ENCODE measurements at regions not wholly inside any gene's neighbourhood (a gene's known extent, or its start where the extent isn't known, plus 50 kb on each side); places are given as distances from the start of the nearest gene placed in this dataset.

DNA sequence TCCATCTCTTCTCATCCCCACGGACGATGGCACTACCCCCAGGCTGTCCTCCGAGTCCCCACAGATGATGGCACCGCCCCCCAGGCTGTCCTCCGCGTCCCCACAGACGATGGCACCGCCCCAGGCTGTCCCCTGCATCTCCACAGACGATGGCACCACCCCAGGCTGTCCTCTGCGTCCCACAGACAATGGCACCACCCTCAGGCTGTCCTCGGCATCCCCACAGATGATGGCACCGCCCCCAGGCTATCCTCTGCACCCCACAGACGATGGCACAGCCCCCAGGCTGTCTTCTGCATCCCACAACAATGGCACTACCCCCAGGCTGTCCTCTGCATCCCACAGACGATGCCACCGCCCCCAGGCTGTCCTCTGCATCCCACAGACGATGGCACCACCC, 57.4 kb upstream of the PTCH1 start:
- DNase-seq, result no peak

DNA sequence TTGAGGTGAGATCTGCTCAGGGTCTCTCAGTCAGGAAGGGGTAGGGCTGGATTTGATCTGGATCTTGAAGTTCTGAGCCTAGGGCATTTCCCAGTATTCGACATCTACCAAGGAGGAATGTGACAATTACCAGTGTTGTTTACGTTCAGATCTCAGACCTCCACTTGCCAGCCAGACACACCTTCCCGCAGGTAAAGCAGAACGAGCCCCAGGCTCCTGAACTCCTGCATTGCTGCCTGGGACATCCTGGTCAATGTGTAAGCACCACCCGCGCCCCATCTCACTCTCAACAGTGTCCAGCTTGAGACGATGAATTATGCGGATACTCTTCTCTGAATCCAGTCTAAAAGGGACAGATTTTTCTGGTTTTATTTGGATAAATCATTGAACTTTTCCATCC, 56.7 kb upstream of the PTCH1 start:
- DNase-seq, result no peak

DNA sequence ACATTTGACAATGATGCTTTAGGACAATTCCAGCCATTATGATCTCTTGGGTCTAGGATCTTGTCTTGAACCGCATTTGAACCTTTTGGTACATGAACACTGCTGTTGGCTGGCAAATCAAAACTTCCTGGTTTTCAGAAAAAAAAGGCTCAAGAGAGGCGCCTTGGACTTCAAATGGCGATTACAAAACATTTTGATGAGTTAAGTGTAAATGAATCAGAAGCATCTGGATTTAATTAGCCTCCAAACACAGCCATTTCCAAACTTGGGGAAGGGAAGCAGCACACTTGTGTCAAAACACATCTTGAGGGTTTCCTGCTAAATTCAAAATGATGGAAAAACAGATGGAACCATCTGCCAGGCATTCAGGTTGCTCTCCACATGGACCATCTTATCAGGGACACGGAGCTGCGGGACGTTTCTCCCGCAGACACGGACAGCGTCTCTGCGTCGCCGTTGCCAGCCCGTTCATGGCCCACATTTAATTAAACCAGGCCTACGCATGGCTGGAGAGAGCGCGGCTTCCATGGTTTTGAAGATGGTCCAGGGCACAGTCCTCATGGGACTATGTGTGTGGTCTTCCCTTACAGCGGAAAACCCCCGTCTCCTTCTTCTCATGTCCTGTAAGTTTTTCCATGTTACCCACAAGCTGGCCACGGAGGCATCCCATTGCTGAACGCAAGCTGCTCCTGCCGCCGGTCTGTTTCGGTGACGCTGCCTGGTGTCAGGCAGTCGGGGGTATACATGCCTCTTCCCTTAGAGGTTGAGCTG, 55.8 kb upstream of the PTCH1 start:
- no peak for DNase-seq

DNA sequence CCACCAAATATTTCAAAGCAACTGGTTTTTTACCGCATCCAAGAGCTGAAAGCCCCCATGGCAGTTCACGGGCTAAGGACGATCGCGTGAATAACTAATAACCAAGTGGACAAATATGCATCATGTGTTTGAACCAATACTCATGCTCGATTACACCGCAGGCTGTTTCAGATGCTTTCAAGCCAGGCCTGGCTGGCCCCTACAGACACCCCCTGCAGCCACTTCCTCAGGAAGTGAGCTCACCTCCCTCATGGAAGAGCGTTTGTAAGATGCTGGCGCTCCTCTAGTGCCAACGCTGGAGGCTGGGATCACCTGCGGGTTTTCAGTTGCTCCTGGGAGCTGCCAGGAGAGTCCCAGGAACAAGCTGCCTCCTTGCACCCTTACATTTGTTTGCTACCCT, 53.9 kb upstream of the PTCH1 start:
- DNase-seq, result no peak

DNA sequence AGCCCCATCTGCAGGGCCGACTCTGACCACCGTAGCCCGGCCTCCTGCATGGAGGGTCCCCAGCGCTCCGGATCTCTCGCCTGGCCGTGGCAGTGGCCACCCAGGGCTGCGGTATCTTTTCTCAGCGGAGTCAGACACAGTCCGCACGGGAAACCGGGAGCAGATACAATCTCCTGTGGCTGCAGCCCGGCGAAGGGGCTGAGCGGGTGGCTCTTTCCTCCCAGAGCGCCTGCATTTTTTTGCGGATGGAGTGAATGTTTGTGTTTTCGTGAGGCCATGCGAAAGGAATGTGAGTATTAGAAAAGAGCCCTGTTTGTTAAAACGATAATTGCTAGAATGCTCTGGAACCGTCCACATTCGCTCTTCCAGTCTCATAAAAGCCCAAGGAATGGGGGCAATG, 53.4 kb upstream of the PTCH1 start:
- DNase-seq, result no peak

DNA sequence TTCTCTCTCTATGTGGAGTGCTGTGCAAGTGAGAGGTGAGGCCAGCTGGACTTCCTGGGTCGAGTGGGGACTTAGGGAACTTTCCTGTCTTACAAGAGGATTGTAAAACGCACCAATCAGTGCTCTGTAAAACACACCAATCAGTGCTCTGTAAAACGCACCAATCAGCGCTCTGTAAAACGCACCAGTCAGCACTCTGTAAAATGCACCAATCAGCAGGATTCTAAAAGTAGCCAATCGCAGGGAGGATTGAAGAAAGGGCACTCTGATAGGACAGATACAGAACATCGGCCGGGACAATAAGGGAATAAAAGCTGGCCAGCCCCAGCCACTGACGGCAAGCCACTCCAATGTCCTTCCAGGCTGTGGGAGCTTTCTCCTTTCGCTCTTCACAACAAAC, 52.0 kb upstream of the PTCH1 start:
- DNase-seq, result peak; percentile 18
